K562 (cell line): ENCODE measurements at regions not wholly inside any gene's neighbourhood (a gene's known extent, or its start where the extent isn't known, plus 50 kb on each side); places are given as distances from the start of the nearest gene placed in this dataset.

Source experiments
- ATAC-seq: fragments of 200-7000 bp; cut with Tn5 transposase; 3 replicates; pipeline ENCODE4 v1.9.1; 2020; ENCODE audit warnings: moderate library complexity
- BruUV-seq: library from RNA; stranded (reverse); fragments of 400-500 nt; replicated peaks from 2 replicates; lab custom pipeline; 2021; lab: Mats Ljungman, UMichigan
- CTCF ChIA-PET: fragments of 300-600 bp; formaldehyde crosslinking; extraction: SDS; loops from one replicate; lab custom pipeline; 2021; ENCODE audit warnings: low intra/inter-chr PET ratio; lab: Yijun Ruan, JAX
- POLR2A ChIA-PET: fragments of 300-600, 350-650 bp; sonication (Branson Sonifier 250); formaldehyde crosslinking; extraction: SDS; loops from one replicate; lab custom pipeline; 2021; ENCODE audit warnings: antibody characterized with exemption, inconsistent platforms; lab: Yijun Ruan, JAX
- DNase-seq, 4 experiments: peaks; one replicate each; pipeline versions ENCODE4 v3.0.0 to v3.0.0-alpha.2; 2011 to 2018; ENCODE audit warnings: low spot score in 3 of 4, mixed read lengths in 3 of 4; ENCODE audit errors: extremely low read depth in 1 of 4
- FAIRE-seq: peaks from 2 replicates; lab custom pipeline; 2011; peaks lifted over from hg19 to GRCh38; lab: Jason Lieb, UNC
- H2AFZ ChIP-seq: 2 replicates; pipeline ENCODE4 v1.6.0; 2011; ENCODE audit warnings: low read depth, low read length, control low read depth, inconsistent platforms
- H3K27ac ChIP-seq: fragments of 200-600 bp; 3 replicates; pipeline ENCODE4 v1.8.0; 2011; ENCODE audit warnings: low read depth, mild to moderate bottlenecking, control low read depth, inconsistent platforms, low read length, moderate library complexity, mixed read lengths; ENCODE audit errors: extremely low read depth
- H3K27me3 ChIP-seq, 2 experiments: fragments of 300-600 bp in 1 of 2; 2 replicates in 1 of 2; 3 replicates in 1 of 2; pipeline versions ENCODE4 v1.6.0 to v1.8.0; 2011; ENCODE audit warnings: inconsistent platforms in 2 of 2, low read length in 2 of 2, mild to moderate bottlenecking in 1 of 2, mixed read lengths in 1 of 2, moderate library complexity in 1 of 2; ENCODE audit not compliant: control insufficient read depth in 2 of 2, insufficient read depth in 2 of 2
- H3K36me3 ChIP-seq: fragments of 300-600 bp; 3 replicates; pipeline ENCODE4 v1.8.0; 2011; ENCODE audit warnings: mild to moderate bottlenecking, low read length, inconsistent platforms; ENCODE audit not compliant: control insufficient read depth, insufficient read depth
- H3K4me1 ChIP-seq, 2 experiments: fragments of 200-600 bp in 1 of 2; replicated peaks in 1 of 2; 2 replicates in 1 of 2; 3 replicates in 1 of 2; pipeline versions ENCODE4 v1.5.1 to v1.8.0; 2011; ENCODE audit warnings: inconsistent platforms in 2 of 2, low read length in 2 of 2, mild to moderate bottlenecking in 1 of 2, mixed read lengths in 1 of 2, moderate library complexity in 1 of 2; ENCODE audit not compliant: control insufficient read depth in 2 of 2, insufficient read depth in 2 of 2
- H3K4me2 ChIP-seq: 2 replicates; pipeline ENCODE4 v1.6.1; 2011; ENCODE audit warnings: low read length, control low read depth, inconsistent platforms, mixed read lengths; ENCODE audit not compliant: insufficient read depth
- H3K4me3 ChIP-seq: fragments of 200-600 bp; sonication (generic), shearing (Covaris generic); 2 replicates; pipeline ENCODE4 v1.5.1; 2016; ENCODE audit warnings: control low read depth, inconsistent platforms
- H3K79me2 ChIP-seq: fragments of 200-600 bp; 3 replicates; pipeline ENCODE4 v1.8.0; 2011; ENCODE audit warnings: low read length, inconsistent platforms; ENCODE audit not compliant: control insufficient read depth, insufficient read depth
- H3K9ac ChIP-seq, 2 experiments: 2 replicates each; pipeline versions ENCODE4 v1.6.0 to v1.6.1; 2011; ENCODE audit warnings: low read depth in 2 of 2, low read length in 2 of 2, control low read depth in 1 of 2, inconsistent platforms in 1 of 2, mild to moderate bottlenecking in 1 of 2, mixed read lengths in 1 of 2; ENCODE audit not compliant: insufficient read depth in 1 of 2
- H3K9me1 ChIP-seq: one replicate; pipeline ENCODE4 v1.6.0; 2011; ENCODE audit warnings: inconsistent platforms, mild to moderate bottlenecking, low read length, moderate library complexity; ENCODE audit not compliant: control insufficient read depth, insufficient read depth
- H3K9me3 ChIP-seq: replicated peaks from 2 replicates; pipeline ENCODE4 v1.5.1; 2011; ENCODE audit warnings: low read depth, low read length, inconsistent platforms; ENCODE audit not compliant: control insufficient read depth, insufficient read depth
- H4K20me1 ChIP-seq: replicated peaks from 2 replicates; pipeline ENCODE4 v1.6.1; 2011; ENCODE audit warnings: low read length, inconsistent platforms, mixed read lengths; ENCODE audit not compliant: control insufficient read depth, insufficient read depth
- HCFC1 ChIP-seq: IDR thresholded peaks from 2 replicates; pipeline ENCODE4 v1.6.1; 2012; ENCODE audit warnings: low read depth, low read length, improper control_type of control experiment
- HDAC6 ChIP-seq: IDR thresholded peaks from 2 replicates; pipeline ENCODE4 v1.6.1; 2012; ENCODE audit warnings: low read depth, mild to moderate bottlenecking, control low read depth, inconsistent platforms, low read length, moderate library complexity
- POLR2A ChIP-seq: fragments of 450-650 bp; conservative IDR thresholded peaks from 2 replicates; pipeline ENCODE4 v1.6.1; 2016
- POU5F1 ChIP-seq: fragments of 150-350 bp; IDR thresholded peaks from 2 replicates; pipeline ENCODE4 v1.6.1; 2014; ENCODE audit warnings: borderline replicate concordance, low read length, low read depth, mild to moderate bottlenecking; ENCODE audit not compliant: partially characterized antibody
- PTRF ChIP-seq: fragments of 450-650 bp; IDR thresholded peaks from 2 replicates; pipeline ENCODE4 v1.6.1; 2016; ENCODE audit warnings: mild to moderate bottlenecking, missing genetic modification characterization, missing compliant biosample characterization
- SIN3B ChIP-seq: fragments of 450-650 bp; IDR thresholded peaks from 2 replicates; pipeline ENCODE4 v1.6.1; 2017; ENCODE audit warnings: low read depth, mild to moderate bottlenecking, moderate library complexity
- SIX5 ChIP-seq, 2 experiments: IDR thresholded peaks; 2 replicates each; pipeline ENCODE4 v1.6.1; 2011; ENCODE audit warnings: low read length in 2 of 2, borderline replicate concordance in 1 of 2, low read depth in 1 of 2, mild to moderate bottlenecking in 1 of 2, moderate library complexity in 1 of 2; ENCODE audit not compliant: insufficient read depth in 1 of 2
- SMAD1 ChIP-seq: fragments of 150-350 bp; IDR thresholded peaks from 2 replicates; pipeline ENCODE4 v1.6.1; 2014; ENCODE audit warnings: low read length, low read depth; ENCODE audit not compliant: partially characterized antibody
- SMC3 ChIP-seq: conservative IDR thresholded peaks from 2 replicates; pipeline ENCODE4 v1.6.1; 2011; ENCODE audit warnings: low read depth, low read length, improper control_type of control experiment; ENCODE audit not compliant: insufficient read depth
- TCF7L2 ChIP-seq: fragments of 150-350 bp; IDR thresholded peaks from 2 replicates; pipeline ENCODE4 v1.6.1; 2016; ENCODE audit warnings: low read depth, mild to moderate bottlenecking, low read length, moderate library complexity
- TGIF2 ChIP-seq: sonication (generic); formaldehyde crosslinking; IDR thresholded peaks from 2 replicates; pipeline ENCODE4 v1.8.1; 2022; ENCODE audit warnings: mild to moderate bottlenecking, missing genetic modification reagents, moderate library complexity
- ZC3H8 ChIP-seq: fragments of 450-650 bp; IDR thresholded peaks from 2 replicates; pipeline ENCODE4 v1.6.1; 2017
- ZNF561 ChIP-seq: fragments of 450-650 bp; formaldehyde crosslinking; conservative IDR thresholded peaks from 2 replicates; pipeline ENCODE4 v1.4.0; 2020; ENCODE audit warnings: mild to moderate bottlenecking, moderate library complexity
- ZNF586 ChIP-seq: fragments of 450-650 bp; formaldehyde crosslinking; conservative IDR thresholded peaks from 2 replicates; pipeline ENCODE4 v1.4.0; 2020; ENCODE audit warnings: mild to moderate bottlenecking, moderate library complexity
- WGBS: fragments of 100-300 bp; shearing (Covaris generic); methylation state at CpG from one replicate; pipeline ENCODE4 v1.1.6; 2016; ENCODE audit warnings: low coverage, mixed read lengths; ENCODE audit not compliant: insufficient coverage; ENCODE audit errors: missing lambda C conversion rate; 5-methylcytosine and 5-hydroxymethylcytosine counted together
- in situ Hi-C: fragments of 300-500 bp; cut with MboI; formaldehyde crosslinking; loops from 4 replicates; pipeline ENCODE4 v1.15.0; 2018; ENCODE audit warnings: inconsistent platforms, mixed read lengths
- intact Hi-C: fragments of 100-400 bp; cut with micrococcal nuclease; formaldehyde crosslinking; loops from 2 replicates; pipeline ENCODE4 v1.14.2; 2022
- TF ChIP-seq, protein P1 (sequence below): fragments of 450-650 bp; IDR thresholded peaks from 2 replicates; pipeline ENCODE4 v1.7.1; 2018; ENCODE audit warnings: mild to moderate bottlenecking, low read depth; ENCODE audit not compliant: partially characterized antibody
- TF ChIP-seq, protein P2 (sequence below): fragments of 450-650 bp; IDR thresholded peaks from 2 replicates; pipeline ENCODE4 v1.6.1; 2014; ENCODE audit warnings: low read depth, mild to moderate bottlenecking, moderate library complexity, borderline replicate concordance

DNA sequence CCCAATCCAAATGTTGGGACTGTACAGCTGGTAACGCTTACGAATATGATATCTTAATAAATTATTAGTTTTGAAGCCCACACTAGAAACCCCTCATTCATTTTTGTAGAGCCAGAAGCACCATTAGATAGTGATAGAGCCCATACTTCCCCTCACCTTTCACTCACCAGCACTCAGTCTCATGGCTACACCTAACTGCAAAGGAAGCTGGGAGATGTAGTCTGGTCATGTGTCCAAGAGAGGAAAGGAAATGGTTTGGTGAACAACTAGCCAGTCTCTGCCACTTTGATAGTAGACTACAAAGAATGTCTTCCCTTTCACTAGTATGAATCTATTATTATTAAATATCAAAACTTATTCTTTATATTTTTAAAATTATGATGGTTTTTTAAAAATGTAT lies 77.1 kb upstream of the EGFL6 start:
- no peak for FAIRE-seq
- no TSS peak for BruUV-seq
- peak; percentile 54; the same call in 1 of the 3 replicates for ATAC-seq

GRCh38 chrX:13491061-13491460 lies 78.3 kb upstream of the EGFL6 start:
- Histone ChIP-seq H4K20me1 (no peaks in the 10 kb centered on the region), H3K4me2 (no peak overlapping the region), H3K9ac (no peak overlapping the region), H3K27me3 (peaks cover 0 to 9% of the 10 kb centered on the region in 2 experiments; a peak in 2 of 5 replicates), H3K36me3 (no peaks in the 10 kb centered on the region), H3K79me2 (no peaks in the 10 kb centered on the region), H3K9me3 (no peaks in the 10 kb centered on the region), H3K4me3 (no peak overlapping the region), H3K27ac (no peak overlapping the region), H3K4me1 (no peaks in the 10 kb centered on the region), H2AFZ (no peak overlapping the region), H3K9me1 (no peaks in the 10 kb centered on the region)
- intact Hi-C loops (no loop called here), in situ Hi-C loops (loop anchor here (25.0 kb wide), 1 partner anchor 679 kb away; no protein-coding TSS in a partner anchor)
- ATAC-seq (no peak), DNase-seq (no peak), FAIRE-seq (no peak)
- CTCF ChIA-PET, result no interaction called here
- no TSS peak for BruUV-seq
- POLR2A ChIA-PET, result interaction anchor here (0.6 kb wide), 1 partner anchor 256 kb away, joined by 3 read pairs; no protein-coding TSS in a partner anchor
- WGBS, result 7% methylated on average over 3 of the region's 3 CpGs
- TF ChIP-seq, protein P1, sequence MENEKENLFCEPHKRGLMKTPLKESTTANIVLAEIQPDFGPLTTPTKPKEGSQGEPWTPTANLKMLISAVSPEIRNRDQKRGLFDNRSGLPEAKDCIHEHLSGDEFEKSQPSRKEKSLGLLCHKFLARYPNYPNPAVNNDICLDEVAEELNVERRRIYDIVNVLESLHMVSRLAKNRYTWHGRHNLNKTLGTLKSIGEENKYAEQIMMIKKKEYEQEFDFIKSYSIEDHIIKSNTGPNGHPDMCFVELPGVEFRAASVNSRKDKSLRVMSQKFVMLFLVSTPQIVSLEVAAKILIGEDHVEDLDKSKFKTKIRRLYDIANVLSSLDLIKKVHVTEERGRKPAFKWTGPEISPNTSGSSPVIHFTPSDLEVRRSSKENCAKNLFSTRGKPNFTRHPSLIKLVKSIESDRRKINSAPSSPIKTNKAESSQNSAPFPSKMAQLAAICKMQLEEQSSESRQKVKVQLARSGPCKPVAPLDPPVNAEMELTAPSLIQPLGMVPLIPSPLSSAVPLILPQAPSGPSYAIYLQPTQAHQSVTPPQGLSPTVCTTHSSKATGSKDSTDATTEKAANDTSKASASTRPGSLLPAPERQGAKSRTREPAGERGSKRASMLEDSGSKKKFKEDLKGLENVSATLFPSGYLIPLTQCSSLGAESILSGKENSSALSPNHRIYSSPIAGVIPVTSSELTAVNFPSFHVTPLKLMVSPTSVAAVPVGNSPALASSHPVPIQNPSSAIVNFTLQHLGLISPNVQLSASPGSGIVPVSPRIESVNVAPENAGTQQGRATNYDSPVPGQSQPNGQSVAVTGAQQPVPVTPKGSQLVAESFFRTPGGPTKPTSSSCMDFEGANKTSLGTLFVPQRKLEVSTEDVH, result no peak
- TF ChIP-seq, protein P2, sequence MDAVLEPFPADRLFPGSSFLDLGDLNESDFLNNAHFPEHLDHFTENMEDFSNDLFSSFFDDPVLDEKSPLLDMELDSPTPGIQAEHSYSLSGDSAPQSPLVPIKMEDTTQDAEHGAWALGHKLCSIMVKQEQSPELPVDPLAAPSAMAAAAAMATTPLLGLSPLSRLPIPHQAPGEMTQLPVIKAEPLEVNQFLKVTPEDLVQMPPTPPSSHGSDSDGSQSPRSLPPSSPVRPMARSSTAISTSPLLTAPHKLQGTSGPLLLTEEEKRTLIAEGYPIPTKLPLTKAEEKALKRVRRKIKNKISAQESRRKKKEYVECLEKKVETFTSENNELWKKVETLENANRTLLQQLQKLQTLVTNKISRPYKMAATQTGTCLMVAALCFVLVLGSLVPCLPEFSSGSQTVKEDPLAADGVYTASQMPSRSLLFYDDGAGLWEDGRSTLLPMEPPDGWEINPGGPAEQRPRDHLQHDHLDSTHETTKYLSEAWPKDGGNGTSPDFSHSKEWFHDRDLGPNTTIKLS, result no peak
- TF ChIP-seq HDAC6 (no peak), ZNF561 (CRISPR knock-in tag) (no peak), ZC3H8 (no peak), SMC3 (no peak), SIN3B (no peak), ZNF586 (CRISPR knock-in tag) (no peak), TGIF2 (CRISPR knock-in tag) (no peak), SMAD1 (no peak)

More for the DNA sequence above, 77.1 kb upstream of the EGFL6 start:
- no peaks in the 10 kb centered on the region for H3K4me1 ChIP-seq
- H3K9me3 ChIP-seq, result no peaks in the 10 kb centered on the region
- H3K9me1 ChIP-seq, result no peaks in the 10 kb centered on the region
- no peak overlapping the region for H2AFZ ChIP-seq
- peak in 1 of 4 experiments; percentile 2 for DNase-seq
- H3K36me3 ChIP-seq, result no peaks in the 10 kb centered on the region
- peaks cover 0 to 12% of the 10 kb centered on the region in 2 experiments; a peak in 2 of 5 replicates for H3K27me3 ChIP-seq
- no peak overlapping the region for H3K9ac ChIP-seq
- CTCF ChIA-PET, result no interaction called here
- no peaks in the 10 kb centered on the region for H3K79me2 ChIP-seq
- POLR2A ChIA-PET, result no interaction called here
- in situ Hi-C loops, result loop anchor here (25.0 kb wide), 1 partner anchor 680 kb away; no protein-coding TSS in a partner anchor
- H3K4me3 ChIP-seq, result no peak overlapping the region
- H3K27ac ChIP-seq, result no peak overlapping the region
- no peak overlapping the region for H3K4me2 ChIP-seq
- TF ChIP-seq HCFC1, result peak; percentile 53
- no peak for TF ChIP-seq TCF7L2
- peak in 1 of 2 experiments; percentile 9; a peak in 1 of 4 replicates for TF ChIP-seq SIX5 (IDR thresholded peaks at IDR 0.05; ENCODE audit: borderline replicate concordance in 1 of 2, insufficient read depth in 1 of 2, low read depth in 1 of 2, low read length in 2 of 2)
- no peak for TF ChIP-seq PTRF
- no peak for TF ChIP-seq POLR2A
- TF ChIP-seq POU5F1, result no peak
- TF ChIP-seq, all 486 proteins: peak for 2
- no peaks in the 10 kb centered on the region for H4K20me1 ChIP-seq
- 33% methylated on average over 1 of the region's 2 CpGs for WGBS
- intact Hi-C loops, result no loop called here
